ENCODE measurements at regions not wholly inside any gene's neighbourhood (a gene's known extent, or its start where the extent isn't known, plus 50 kb on each side); places are given as distances from the start of the nearest gene placed in this dataset.

- TF ChIP-seq PRDM4 (tag by site-specific recombination; IDR thresholded peaks at IDR 0.05) (no peak), ZNF670 (tag by site-specific recombination; IDR thresholded peaks at IDR 0.05; ENCODE audit: low read depth) (no peak), ZNF776 (tag by site-specific recombination; IDR thresholded peaks at IDR 0.05; ENCODE audit: borderline replicate concordance) (no peak), ZNF23 (tag by site-specific recombination; IDR thresholded peaks at IDR 0.05; ENCODE audit: borderline replicate concordance) (no peak), ZNF133 (tag by site-specific recombination; IDR thresholded peaks at IDR 0.05) (no peak)
These were observed 302.1 kb downstream of the CYRIA start (continued) for GRCh38 chr2:16363581-16363980.

GRCh38 chr2:16362611-16363010, 303.0 kb downstream of the CYRIA start:
- Histone ChIP-seq H3K4me1 (ENCODE audit: control insufficient read depth, insufficient read depth, low read length) (no peaks in the 10 kb centered on the region), H3K4me3 (ENCODE audit: low read depth, low read length) (no peak overlapping the region), H3K27ac (ENCODE audit: extremely low read depth, low read depth, low read length) (no peak overlapping the region), H3K9me3 (ENCODE audit: control insufficient read depth, insufficient read depth, low read depth, low read length) (no peaks in the 10 kb centered on the region), H3K36me3 (ENCODE audit: control insufficient read depth in 2 of 2, insufficient read depth in 1 of 2, low read length in 2 of 2) (no peaks in the 10 kb centered on the region)
- no peak for TF ChIP-seq ZNF114 (tag by site-specific recombination; IDR thresholded peaks at IDR 0.05)
- TF ChIP-seq ZNF174 (tag by site-specific recombination; IDR thresholded peaks at IDR 0.05), result no peak
- TF ChIP-seq MEIS1 (CRISPR knock-in tag; IDR thresholded peaks at IDR 0.05; ENCODE audit: borderline replicate concordance), result no peak
- TF ChIP-seq EGR2 (tag by site-specific recombination; IDR thresholded peaks at IDR 0.05; ENCODE audit: low read depth), result no peak
- no peak for TF ChIP-seq ZNF692 (tag by site-specific recombination; IDR thresholded peaks at IDR 0.05)
- CTCF ChIA-PET, result interaction anchor here (1.2 kb wide), 1 partner anchor 10 kb away, joined by 3 read pairs; no protein-coding TSS in a partner anchor
- POLR2A ChIA-PET, result no interaction called here

- H3K4me3 ChIP-seq (ENCODE audit: low read depth, low read length), result no peak overlapping the region
- no peak overlapping the region for H3K27ac ChIP-seq (ENCODE audit: extremely low read depth, low read depth, low read length)
- H3K9me3 ChIP-seq (ENCODE audit: control insufficient read depth, insufficient read depth, low read depth, low read length), result no peaks in the 10 kb centered on the region
- CTCF ChIA-PET, result no interaction called here
- TF ChIP-seq ZNF302 (tag by site-specific recombination; IDR thresholded peaks at IDR 0.05; ENCODE audit: low read depth), result no peak
- no peak for TF ChIP-seq ELK4 (IDR thresholded peaks at IDR 0.05; ENCODE audit: borderline replicate concordance, low read depth, low read length)
- TF ChIP-seq ZBTB26 (tag by site-specific recombination; optimal IDR thresholded peaks at IDR 0.05), result no peak
- TF ChIP-seq ZNF398 (tag by site-specific recombination; IDR thresholded peaks at IDR 0.05), result no peak
- H3K36me3 ChIP-seq (ENCODE audit: control insufficient read depth in 2 of 2, insufficient read depth in 1 of 2, low read length in 2 of 2), result no peaks in the 10 kb centered on the region
- POLR2A ChIA-PET, result no interaction called here
- no peaks in the 10 kb centered on the region for H3K4me1 ChIP-seq (ENCODE audit: control insufficient read depth, insufficient read depth, low read length)
These were observed 304.2 kb downstream of the CYRIA start for GRCh38 chr2:16361261-16361995.
